ENCODE measurements at regions not wholly inside any gene's neighbourhood (a gene's known extent, or its start where the extent isn't known, plus 50 kb on each side); places are given as distances from the start of the nearest gene placed in this dataset.

GRCh38 chr14:30385925-30386324 lies 173.0 kb upstream of the G2E3 start:
- no peak for TF ChIP-seq POLR2AphosphoS5 (IDR thresholded peaks at IDR 0.05; ENCODE audit: low read depth, low read length)
- TF ChIP-seq FOXP2 (optimal IDR thresholded peaks at IDR 0.05; ENCODE audit: borderline replicate concordance, extremely low read depth, extremely low read length, insufficient read depth): no peak
- TF ChIP-seq REST (IDR thresholded peaks at IDR 0.05; ENCODE audit: insufficient read depth in 1 of 2, low read depth in 2 of 2, low read length in 2 of 2): no peak
- TF ChIP-seq TAF1 (IDR thresholded peaks at IDR 0.05; ENCODE audit: borderline replicate concordance, insufficient read depth, low read length): no peak
- TF ChIP-seq SIN3A (IDR thresholded peaks at IDR 0.05; ENCODE audit: borderline replicate concordance, insufficient read depth, low read length): no peak

- TF ChIP-seq FOXP2 (optimal IDR thresholded peaks at IDR 0.05; ENCODE audit: borderline replicate concordance, extremely low read depth, extremely low read length, insufficient read depth): no peak
- TF ChIP-seq TAF1 (IDR thresholded peaks at IDR 0.05; ENCODE audit: borderline replicate concordance, insufficient read depth, low read length): no peak
- no peak for TF ChIP-seq SIN3A (IDR thresholded peaks at IDR 0.05; ENCODE audit: borderline replicate concordance, insufficient read depth, low read length)
- no peak for TF ChIP-seq REST (IDR thresholded peaks at IDR 0.05; ENCODE audit: insufficient read depth in 1 of 2, low read depth in 2 of 2, low read length in 2 of 2)
Observed at GRCh38 chr14:30387871-30388270, 171.1 kb upstream of the G2E3 start.

GRCh38 chr14:30389134-30389876 lies 169.7 kb upstream of the G2E3 start:
- TF ChIP-seq SIN3A (IDR thresholded peaks at IDR 0.05; ENCODE audit: borderline replicate concordance, insufficient read depth, low read length): no peak
- no peak for TF ChIP-seq REST (IDR thresholded peaks at IDR 0.05; ENCODE audit: insufficient read depth in 1 of 2, low read depth in 2 of 2, low read length in 2 of 2)
- no peak for TF ChIP-seq FOXP2 (optimal IDR thresholded peaks at IDR 0.05; ENCODE audit: borderline replicate concordance, extremely low read depth, extremely low read length, insufficient read depth)
- no peak for TF ChIP-seq POLR2AphosphoS5 (IDR thresholded peaks at IDR 0.05; ENCODE audit: low read depth, low read length)
- no peak for TF ChIP-seq TAF1 (IDR thresholded peaks at IDR 0.05; ENCODE audit: borderline replicate concordance, insufficient read depth, low read length)

- TF ChIP-seq SIN3A (IDR thresholded peaks at IDR 0.05; ENCODE audit: borderline replicate concordance, insufficient read depth, low read length) (no peak), FOXP2 (optimal IDR thresholded peaks at IDR 0.05; ENCODE audit: borderline replicate concordance, extremely low read depth, extremely low read length, insufficient read depth) (no peak), TAF1 (IDR thresholded peaks at IDR 0.05; ENCODE audit: borderline replicate concordance, insufficient read depth, low read length) (no peak), REST (IDR thresholded peaks at IDR 0.05; ENCODE audit: insufficient read depth in 1 of 2, low read depth in 2 of 2, low read length in 2 of 2) (no peak), POLR2AphosphoS5 (IDR thresholded peaks at IDR 0.05; ENCODE audit: low read depth, low read length) (no peak)
Observed at GRCh38 chr14:30389877-30390385, 169.0 kb upstream of the G2E3 start.
